ENCODE measurements at regions not wholly inside any gene's neighbourhood (a gene's known extent, or its start where the extent isn't known, plus 50 kb on each side); places are given as distances from the start of the nearest gene placed in this dataset.

DNA sequence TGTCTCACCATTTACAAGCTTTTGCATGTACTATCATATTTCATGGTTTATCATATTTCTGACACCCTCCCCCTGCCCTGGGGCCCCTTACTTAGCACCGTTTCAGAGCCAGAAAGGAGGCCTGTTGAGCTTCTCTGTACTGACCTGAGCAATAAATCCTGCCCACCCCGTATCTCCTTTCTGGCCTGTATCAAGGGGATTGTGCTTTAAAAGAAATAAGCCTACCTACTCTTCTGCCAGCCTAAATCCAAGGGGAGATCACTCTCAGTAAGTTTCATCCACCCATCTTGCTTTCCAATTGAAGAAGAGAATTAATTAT is 54.0 kb upstream of the FST start:
- H3K4me1 ChIP-seq (ENCODE audit: insufficient read depth, low read length): peaks cover 18% of the 10 kb centered on the region
- no peak overlapping the region for H3K4me3 ChIP-seq (ENCODE audit: low read length)
- no peak overlapping the region for H2AFZ ChIP-seq (ENCODE audit: low read depth, low read length)
- no peaks in the 10 kb centered on the region for H3K9me3 ChIP-seq (ENCODE audit: low read length)
- H3K36me3 ChIP-seq (ENCODE audit: insufficient read depth, low read length): no peaks in the 10 kb centered on the region
- H3K27me3 ChIP-seq (ENCODE audit: insufficient read depth, low read length): no peaks in the 10 kb centered on the region

GRCh38 chr5:53426878-53427277 is 53.6 kb upstream of the FST start:
- H2AFZ ChIP-seq (ENCODE audit: low read depth, low read length): no peak overlapping the region
- no peaks in the 10 kb centered on the region for H3K36me3 ChIP-seq (ENCODE audit: insufficient read depth, low read length)
- H3K9me3 ChIP-seq (ENCODE audit: low read length): no peaks in the 10 kb centered on the region
- H3K4me3 ChIP-seq (ENCODE audit: low read length): no peak overlapping the region
- H3K27me3 ChIP-seq (ENCODE audit: insufficient read depth, low read length): no peaks in the 10 kb centered on the region
- peaks cover 18% of the 10 kb centered on the region for H3K4me1 ChIP-seq (ENCODE audit: insufficient read depth, low read length)

DNA sequence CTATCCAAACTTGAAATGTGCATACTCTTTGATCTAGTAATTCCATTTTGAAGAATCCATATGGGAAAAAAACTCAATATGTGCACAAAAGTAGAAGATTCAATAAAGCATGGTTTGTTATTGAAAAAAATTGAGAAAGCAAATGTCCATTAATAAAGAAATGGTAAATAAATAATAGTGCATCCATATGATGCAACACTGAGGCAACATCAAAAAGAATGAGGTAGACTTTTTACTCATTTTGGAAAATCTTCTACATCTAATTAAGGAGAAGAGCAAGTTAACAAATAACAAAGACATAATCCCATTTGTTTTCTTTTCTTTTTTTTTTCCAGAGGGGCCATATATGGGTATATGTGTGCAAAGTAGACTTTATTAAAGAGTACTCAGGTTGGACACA is 52.5 kb upstream of the FST start:
- Histone ChIP-seq H3K9me3 (ENCODE audit: low read length) (no peaks in the 10 kb centered on the region), H2AFZ (ENCODE audit: low read depth, low read length) (no peak overlapping the region), H3K4me1 (ENCODE audit: insufficient read depth, low read length) (peaks cover 18% of the 10 kb centered on the region), H3K27me3 (ENCODE audit: insufficient read depth, low read length) (no peaks in the 10 kb centered on the region), H3K36me3 (ENCODE audit: insufficient read depth, low read length) (no peaks in the 10 kb centered on the region), H3K4me3 (ENCODE audit: low read length) (no peak overlapping the region)

GRCh38 chr5:53429706-53430105 is 50.7 kb upstream of the FST start:
- Histone ChIP-seq H3K4me1 (ENCODE audit: insufficient read depth, low read length) (peaks cover 17% of the 10 kb centered on the region), H3K9me3 (ENCODE audit: low read length) (no peaks in the 10 kb centered on the region), H3K4me3 (ENCODE audit: low read length) (no peak overlapping the region), H2AFZ (ENCODE audit: low read depth, low read length) (no peak overlapping the region), H3K36me3 (ENCODE audit: insufficient read depth, low read length) (no peaks in the 10 kb centered on the region), H3K27me3 (ENCODE audit: insufficient read depth, low read length) (no peaks in the 10 kb centered on the region)

DNA sequence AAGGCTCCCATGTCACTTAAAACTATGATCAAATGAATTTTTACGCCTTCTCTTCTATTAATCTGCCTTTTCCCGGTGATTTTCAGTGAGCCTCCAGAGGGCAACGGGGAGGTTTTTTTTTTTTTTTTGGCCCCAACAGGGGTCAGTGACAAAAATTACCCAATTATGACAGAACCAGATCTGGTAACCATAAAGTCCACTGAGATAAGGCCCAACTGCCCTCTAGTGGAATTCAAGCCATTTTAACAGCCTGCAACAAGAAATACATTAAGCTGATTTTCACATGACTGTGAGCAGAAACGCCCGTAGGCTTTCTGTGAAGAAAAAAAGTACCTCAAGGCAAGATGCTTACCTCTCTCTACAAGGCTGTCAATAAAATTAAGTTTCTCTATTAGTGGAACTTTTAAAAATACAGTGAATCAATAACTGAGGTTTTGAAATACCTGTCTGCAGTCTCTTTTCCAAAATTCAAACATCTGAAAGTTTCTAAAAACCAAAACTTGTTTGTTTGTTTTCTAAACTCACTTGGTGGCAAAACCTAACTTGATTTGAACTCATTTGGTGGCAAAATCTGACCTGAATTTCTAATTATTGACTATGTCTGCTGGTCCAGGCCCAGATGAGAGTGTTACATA is 49.7 kb upstream of the FST start:
- Histone ChIP-seq H3K9me3 (ENCODE audit: low read length) (no peaks in the 10 kb centered on the region), H2AFZ (ENCODE audit: low read depth, low read length) (no peak overlapping the region), H3K4me3 (ENCODE audit: low read length) (no peak overlapping the region), H3K4me1 (ENCODE audit: insufficient read depth, low read length) (peaks cover 10% of the 10 kb centered on the region), H3K27me3 (ENCODE audit: insufficient read depth, low read length) (no peaks in the 10 kb centered on the region), H3K36me3 (ENCODE audit: insufficient read depth, low read length) (no peaks in the 10 kb centered on the region)

All from neuron (in vitro differentiated cells).